TTC549 (cell line): ENCODE measurements at regions not wholly inside any gene's neighbourhood (a gene's known extent, or its start where the extent isn't known, plus 50 kb on each side); places are given as distances from the start of the nearest gene placed in this dataset.
"Not testable (repeated sequence)": the region's sequence is repeated elsewhere in the genome, so short reads cannot be mapped to it uniquely, and the experiment has no call there.

Source experiments
- FAIRE-seq: peaks from 2 replicates; lab custom pipeline; 2012; peaks lifted over from hg19 to GRCh38; lab: Jason Lieb, UNC

DNA sequence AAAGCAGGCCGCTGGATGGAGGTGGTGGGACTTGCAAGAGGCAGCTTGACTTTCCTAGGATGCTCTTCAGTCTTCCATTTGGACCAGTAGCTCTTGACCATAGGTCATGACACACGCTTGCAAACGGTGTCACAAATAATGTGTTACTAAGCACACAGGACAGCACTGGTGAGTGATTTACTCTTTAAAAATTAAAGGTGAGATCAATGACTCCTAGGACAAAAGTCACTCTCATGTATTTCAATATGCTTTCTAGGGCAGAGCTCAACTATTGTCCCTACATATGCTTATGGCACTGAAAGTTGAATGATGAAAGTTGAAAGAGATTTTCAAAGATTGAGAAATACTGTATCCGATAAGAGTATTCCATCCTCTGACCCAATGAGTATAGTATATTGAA, 496.7 kb downstream of the EBF1 start:
- FAIRE-seq: no peak

DNA sequence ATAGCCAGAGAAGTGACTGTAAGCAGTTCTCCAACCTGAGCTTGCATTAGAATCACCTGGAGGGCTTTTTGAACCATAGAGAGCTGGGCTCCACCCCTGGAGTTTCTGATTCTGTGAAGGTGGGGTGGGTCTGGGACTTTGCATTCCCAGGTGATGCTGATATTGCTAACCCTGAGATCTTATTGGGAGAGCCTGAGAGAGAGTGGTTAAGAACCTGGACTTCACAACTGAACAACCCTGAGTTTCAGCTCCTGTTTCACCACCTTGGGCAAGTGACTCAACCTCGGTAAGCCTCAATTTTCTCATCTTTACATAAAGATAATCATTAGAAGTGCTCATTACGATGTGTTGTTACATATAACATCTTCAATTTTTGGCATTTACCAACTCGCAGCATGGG, 498.6 kb downstream of the EBF1 start:
- FAIRE-seq: no peak

DNA sequence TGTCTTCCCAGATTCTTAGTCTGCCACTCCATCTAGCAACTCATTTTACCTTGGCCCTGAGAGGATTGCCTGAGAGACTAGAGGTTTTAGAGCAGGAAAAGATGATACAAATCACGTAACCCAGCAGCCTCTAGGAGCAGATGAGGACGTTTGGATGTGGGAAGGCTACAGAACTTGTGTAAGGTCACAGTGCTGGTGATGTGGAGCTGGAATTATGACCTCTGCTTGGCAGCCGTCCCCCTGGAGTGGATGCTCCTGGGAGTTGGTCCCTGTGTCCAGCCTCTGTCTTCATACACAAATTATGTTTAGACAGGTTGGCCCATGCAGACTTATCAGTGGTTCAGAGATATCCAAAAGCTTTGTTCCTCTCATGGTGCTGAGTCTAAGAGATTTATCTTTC, 499.0 kb downstream of the EBF1 start:
- FAIRE-seq: no peak

DNA sequence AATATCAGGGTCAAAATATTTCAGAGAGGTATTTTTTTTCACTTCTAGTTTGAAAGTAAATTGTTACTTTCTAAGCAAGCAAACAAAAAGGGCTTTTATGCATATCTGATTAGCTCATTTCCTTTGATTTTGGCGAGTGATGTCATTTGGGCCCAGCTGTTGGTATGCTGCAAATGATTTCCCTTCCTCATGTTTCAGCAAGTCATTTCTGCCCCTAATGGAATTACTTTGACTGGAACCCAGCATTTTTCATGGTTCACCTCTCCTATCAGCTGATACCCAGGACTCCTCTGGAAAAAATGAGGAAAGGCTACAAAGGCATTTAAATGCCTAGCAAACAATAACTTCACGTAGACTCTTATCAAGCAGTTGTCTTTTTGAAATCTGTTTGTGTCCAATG, 500.6 kb downstream of the EBF1 start:
- FAIRE-seq: no peak

DNA sequence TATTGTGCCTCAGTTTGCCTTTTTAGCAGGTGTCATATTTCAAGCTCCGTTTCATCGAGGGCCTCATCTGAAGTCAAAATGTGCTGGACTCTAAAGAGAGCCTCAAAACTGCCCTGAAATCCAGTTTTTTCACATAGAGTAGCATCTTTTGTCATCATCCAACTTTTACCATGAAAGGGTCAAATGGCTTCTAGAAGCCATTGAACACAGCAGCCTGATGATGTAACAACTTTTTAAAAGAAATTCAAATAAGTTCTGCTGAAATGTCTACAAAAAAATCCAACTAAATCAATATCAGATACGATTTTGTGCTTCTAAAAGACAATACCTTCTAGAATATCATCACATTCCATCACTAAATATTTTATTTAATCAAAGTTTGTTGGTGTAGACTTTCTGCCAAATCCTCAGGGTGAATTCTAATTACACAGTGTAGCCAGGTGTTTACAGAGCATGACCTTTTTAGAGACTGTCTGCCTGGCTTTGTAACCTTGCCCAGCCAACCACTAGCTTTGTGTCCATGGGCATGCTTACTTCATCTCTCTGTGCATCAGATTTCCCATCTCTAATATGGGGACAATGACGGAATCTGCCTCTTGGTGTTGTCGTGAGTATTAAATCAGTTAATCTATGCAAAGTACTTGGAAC, 505.0 kb downstream of the EBF1 start:
- no peak for FAIRE-seq

DNA sequence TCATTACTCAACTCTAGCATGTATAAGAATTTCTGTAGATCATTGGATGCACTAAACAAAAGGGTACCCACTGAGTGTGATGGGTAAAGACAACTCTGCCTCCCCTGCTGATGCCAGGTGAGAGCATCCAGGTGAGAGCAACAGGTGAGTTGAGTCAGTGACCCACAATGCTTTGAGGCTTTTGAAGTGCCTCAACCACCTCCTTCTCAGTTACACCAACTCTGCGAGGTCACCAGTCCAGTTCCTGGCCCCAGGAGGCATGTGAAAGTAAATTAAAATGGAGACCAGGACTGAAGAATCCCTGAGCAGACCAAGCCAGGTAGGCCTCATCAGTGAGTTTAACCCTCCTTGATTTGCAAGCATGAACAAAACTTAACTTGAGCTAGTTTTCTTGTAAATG, 505.8 kb downstream of the EBF1 start:
- no peak for FAIRE-seq

DNA sequence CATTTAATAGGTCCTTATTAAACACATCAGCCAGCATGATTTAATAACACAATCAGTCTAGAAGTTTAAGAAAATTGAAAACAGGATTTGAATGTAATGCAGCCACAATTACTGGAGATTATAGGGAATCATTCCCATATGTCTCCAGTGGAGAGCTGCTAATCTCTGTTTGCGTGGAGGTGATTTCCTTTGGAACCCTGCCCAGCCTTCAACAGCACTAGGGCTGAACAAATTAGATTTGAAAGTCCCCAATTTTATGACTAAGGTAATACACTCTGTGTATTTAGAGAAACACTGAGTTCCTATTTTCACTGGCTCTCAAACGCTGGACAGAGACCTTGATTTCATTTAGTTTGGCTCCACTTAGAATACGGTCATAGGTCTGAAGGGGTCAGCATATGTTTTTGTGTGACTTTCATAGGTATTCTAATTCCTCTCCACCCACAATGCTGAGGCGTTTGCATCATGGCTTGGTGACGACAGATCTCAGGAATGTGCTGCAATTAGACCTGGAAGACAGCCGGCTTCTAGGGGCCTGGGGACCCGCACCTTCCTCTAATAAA, 508.3 kb downstream of the EBF1 start:
- no peak for FAIRE-seq

DNA sequence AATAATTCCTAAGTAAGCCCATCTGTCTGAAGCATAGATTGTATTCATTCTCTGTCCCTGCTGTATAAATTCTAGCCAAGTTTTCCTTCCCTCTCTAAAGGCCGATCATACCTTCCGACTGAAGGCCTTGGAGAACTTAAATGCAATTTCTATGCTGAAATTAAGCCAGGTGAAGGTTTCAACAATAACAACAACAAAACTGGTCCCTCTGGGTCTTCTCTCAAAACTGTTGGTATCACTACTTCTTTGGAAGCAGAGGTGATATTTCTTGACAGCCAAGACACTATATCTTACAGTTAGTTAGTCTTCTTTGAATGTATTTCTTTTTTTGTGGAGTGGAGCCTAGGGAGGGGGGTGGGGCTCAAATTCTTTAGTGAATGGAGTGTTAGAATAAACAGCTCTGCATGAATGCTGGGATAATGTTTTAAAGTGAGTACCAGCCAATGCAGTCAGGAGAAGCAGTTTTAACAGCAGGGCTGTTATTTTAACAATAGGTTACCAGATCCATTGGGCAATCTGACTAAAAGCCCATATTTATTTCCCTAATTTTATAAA, 508.9 kb downstream of the EBF1 start:
- FAIRE-seq: no peak

DNA sequence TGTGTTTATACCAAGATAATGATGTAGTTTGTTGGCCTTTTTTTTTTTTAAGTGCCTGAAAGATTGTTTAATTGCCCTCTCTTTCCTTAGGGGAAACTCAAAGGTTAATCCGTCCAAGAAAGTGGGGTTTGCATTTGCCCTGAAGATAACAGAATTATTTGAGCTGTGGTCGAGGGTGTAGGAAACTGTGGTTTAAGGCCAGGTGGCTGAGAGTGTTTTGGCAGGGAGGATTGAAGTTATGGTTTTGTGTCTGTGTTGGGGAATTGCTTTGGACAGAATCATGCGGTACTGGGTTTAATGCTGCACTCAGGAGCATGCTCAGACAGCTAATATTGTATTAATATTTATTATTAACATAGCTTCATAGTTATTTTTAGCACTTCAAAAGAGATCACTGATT, 509.8 kb downstream of the EBF1 start:
- FAIRE-seq: no peak

DNA sequence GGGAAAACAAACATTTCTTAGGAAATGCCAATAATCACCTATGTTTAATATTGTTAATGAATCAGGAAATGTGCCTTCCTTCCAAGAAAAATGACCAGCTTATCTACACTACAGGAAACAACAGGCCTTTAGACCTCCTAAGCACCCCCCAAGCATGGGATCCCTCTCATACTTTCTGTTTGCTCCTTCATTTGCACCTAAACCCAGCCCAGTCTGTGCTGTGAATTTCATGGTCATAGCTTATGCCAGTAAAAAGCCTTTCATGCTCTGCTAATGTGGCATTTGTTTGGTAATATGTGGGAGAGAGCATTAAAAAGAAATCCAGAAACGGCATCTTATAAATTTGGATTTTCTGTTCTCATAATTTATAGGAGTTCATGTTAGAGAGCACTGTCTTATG, 511.1 kb downstream of the EBF1 start:
- FAIRE-seq: no peak

DNA sequence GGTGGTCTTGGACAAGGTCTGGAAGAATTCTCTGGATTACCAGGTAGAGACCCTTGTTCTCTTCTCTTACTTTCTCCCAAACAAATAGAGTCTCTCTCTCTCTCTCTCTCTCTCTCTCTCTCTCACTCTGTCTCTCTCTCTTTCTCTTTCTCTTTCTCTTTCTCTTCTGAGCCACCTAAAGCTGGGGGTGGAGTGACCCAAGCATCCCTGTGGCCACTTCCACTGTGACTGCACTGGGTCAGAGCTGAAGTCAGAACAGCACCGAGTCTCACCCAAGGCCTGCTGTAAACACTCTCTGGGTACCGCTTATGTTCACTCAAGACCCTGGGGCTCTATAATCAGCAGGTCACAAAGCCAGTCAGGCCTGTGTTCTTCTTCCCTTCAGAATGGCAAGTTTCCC, 513.7 kb downstream of the EBF1 start:
- FAIRE-seq: no peak

DNA sequence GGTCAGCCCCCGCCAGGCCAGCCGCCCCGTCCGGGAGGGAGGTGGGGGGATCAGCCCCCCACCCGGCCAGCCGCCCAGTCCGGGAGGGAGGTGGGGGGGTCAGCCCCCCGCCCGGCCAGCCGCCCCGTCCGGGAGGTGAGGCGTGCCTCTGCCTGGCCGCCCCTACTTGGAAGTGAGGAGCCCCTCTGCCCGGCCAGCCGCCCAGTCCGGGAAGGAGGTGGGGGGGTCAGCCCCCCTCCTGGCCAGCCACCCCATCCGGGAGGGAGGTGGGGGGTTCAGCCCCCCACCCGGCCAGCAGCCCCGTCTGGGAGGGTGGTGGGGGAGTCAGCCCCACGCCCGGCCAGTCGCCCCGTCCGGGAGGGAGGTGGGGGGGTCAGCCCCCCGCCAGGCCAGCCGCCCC, 517.0 kb downstream of the EBF1 start:
- FAIRE-seq: not testable (repeated sequence)

DNA sequence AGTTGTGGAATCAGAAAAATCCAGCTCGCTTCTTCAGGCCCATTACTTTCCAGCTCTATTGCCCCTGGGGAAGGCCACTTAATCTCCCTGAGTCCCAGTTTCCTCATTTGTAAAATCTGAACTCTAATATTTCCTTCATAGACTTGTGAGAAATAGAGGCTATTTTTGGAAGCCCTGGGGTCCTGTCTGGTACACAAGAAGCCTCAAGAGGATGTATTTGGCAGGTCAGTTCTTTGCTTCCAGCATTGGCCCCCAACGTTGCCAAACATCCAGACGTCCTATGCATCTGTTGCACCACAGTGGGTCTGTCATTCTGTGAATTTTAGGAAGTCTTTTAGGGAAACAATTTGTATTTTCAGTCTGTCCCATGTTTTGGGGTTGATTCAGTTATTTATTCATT, 525.9 kb downstream of the EBF1 start:
- no peak for FAIRE-seq

DNA sequence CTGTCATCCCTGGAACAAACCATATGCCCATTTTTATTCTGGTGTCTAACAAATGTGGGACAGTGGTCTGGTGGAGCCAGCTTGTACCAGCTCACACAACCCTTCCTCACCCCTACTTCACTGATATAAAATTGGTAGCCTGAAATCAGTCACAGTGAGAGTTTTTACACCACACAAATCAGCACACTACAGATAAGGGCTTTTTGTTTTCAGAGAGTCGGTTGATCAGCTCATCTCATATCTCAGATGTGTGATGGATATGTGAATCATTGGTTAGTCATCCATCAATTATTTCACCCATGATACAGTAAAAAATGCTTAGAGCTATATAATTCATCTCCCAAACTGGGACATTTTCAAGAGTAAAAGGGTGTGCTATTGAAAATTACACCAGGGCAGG, 529.2 kb downstream of the EBF1 start:
- FAIRE-seq: no peak

DNA sequence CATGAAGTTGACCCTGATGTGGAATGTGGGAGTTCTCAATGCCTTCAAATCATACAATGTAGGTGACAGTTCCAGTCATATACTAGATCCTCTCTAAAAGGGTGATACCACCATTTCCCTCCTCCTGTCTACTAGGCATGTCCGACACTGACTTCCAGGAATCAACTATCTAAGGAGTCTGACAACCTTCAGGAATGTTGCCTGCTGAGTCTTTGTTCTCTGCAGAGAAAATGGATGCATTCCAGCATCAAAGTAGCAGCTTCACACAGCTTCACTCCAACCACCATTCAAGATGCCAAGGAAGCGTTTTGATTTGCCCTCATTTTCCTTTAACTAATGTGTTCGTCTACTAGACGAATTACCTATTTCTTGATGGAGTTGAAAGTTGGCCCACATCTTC, 530.2 kb downstream of the EBF1 start:
- no peak for FAIRE-seq

DNA sequence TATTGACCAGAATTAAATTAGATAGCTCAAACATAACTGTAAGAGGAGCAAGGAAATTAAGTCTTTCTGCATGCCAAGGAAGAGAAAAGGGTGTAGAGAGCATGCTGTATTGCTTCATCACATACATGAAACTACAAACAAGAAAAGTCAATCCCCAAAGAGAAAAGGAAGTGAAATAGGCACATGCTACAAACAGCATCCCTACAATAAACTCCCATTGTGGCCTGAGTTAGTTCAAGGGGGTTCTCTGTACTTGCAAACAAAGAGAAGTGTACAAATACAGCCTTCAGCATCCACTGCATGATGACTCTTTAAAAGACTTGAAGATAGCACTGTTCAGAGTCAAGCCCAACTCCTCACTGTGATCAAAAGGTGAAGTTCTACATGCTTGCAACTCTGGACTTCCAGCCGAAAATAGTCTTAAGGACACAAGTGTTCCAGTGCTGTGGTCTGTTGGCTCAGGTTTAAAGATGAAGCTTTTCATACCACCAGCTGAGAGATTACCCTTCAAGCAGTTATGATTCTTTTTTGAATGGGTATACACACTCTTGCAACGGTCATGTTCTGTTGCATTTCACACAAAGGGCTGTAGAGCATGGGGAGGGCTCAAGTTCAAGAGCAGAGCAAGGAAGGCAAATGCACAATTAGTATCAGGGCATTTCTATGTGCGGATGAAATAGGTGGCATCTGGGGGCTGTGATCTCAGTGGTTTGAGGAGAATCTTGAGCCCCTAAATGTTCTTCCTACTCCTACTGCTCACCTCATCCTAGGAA, 534.5 kb downstream of the EBF1 start:
- FAIRE-seq: no peak

DNA sequence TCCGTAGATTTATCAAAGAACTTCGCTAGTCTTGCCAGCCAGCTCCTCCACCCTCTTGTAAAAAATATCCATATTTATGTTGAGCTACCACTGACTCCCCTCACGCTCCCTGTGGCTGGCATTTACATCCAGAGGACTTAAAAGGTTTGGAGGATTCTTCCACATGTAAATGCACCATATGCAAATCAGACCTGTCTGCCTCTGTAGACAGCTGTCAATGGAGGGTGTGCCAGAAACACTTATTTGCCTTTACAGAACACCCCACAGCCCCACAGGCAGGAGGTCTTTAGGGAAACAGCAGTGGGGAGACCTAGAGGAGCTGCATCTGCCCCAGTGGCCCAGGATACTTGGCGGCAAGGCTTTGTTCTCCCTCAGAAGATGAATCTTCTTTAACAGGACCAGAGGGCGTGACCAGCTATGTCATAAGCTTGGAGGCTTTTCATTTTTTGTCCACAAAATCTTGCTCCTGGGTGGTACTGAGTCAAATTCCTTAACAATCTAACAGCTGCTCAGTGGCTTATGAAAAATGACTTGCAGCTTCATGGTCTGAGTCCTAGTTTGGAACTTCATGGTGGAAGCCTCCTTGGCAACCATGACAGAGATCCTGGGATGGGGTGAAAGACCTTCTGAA, 535.8 kb downstream of the EBF1 start:
- no peak for FAIRE-seq

DNA sequence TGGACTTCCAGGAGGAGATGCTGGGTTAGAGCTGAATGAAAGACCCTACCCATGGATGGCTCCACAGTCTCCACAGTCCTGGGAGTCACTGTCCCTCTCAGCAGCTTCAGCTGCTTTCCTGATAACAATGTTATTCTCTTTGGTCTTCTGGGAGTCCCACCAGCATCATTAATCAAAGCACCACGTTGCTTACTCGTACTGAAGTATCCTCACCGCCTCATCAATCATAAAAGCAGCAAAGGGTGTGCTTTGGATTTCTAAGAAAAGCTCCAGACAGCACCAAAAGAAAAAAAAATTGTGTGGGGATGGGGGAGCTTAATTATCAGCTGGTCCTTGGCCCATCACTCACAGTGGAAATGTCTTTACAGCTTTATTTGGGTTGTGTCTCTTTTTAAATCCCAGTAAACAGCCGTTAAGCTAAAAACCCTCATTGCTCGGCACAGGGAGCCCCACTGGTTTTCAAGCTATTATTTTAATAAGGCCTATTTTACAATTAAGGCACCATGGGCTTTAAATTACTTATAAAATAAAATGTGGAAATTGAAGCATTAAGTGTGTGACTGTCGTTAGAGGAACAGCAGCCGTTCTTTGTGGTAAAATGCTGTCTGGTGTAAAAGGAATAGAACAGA, 538.0 kb downstream of the EBF1 start:
- FAIRE-seq: no peak

DNA sequence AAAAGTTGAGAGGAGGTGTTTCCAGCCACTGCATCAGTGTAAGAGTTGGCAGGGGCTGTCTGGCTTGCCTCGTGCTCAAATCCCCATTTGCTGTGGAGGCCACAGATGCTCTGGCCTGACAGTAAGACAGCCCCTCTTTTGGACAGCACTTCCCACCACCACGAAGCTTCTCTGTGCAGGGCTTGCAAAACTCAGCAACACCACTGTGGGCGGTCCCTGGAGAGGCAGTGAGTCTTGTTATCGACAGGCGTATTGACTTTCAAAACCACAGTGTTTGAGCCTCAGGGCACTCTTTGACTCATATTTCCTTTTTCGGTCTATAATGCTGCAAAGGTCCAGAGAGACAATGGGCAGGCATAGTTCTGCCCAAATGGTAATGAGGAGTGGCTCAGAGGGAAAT, 539.5 kb downstream of the EBF1 start:
- FAIRE-seq: no peak

DNA sequence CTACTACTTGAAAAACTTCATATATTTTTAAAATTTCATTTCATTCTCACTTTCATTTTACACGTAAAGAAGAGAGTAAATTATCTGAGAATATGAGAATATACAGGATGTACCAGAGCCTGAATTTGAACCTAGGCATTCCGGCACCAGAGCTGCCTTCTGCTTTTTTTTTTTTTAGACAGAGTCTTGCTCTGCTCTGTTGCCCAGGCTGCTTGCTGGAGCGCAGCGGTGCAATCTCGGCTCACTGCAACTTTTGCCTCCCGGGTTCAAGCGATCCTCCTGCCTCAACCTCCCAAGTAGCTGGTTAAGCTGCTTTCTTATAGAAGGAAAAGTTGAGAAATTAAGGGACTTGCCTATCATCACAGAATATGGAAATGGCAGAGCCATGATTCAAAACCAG, 540.1 kb downstream of the EBF1 start:
- FAIRE-seq: no peak

DNA sequence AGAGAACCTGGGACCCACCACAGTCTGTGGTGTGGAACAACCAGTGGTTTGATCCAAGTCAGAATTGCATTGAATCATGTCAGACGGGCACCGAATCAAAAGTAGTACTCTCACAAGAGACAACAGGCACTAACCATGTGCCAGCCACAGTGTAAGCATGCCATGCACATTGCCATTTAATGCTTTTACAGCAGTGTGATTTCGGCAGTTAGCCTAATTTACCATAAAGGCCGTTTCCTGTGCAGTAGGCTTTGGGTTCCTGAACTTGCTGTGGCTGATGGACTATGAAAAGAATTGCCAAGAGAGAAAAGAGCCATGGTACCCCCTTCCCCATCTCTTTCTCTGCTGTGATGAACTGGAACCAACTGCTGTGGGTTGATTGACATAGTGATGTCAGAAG, 540.6 kb downstream of the EBF1 start:
- FAIRE-seq: no peak

DNA sequence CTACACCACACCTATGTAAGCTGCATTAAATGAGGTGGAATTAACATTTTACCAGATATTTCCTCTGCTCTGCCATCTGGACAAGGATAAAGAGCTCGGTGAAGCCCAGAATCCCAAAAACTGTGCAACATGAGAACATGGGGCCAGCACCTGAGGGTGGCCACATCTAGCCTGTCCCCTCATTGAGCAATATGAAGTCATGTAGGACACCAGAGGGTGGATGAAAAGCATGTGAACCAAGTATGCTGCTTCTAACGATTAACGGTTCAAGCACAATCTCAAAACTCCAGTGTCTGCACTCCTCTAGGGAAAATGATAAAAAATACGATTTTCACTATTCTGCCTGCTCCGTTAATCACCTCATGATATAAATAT, 545.8 kb downstream of the EBF1 start:
- no peak for FAIRE-seq
